Erythroblast (primary cell): ENCODE measurements at regions not wholly inside any gene's neighbourhood (a gene's known extent, or its start where the extent isn't known, plus 50 kb on each side); places are given as distances from the start of the nearest gene placed in this dataset.

Source experiments
- GATA1 ChIP-seq: IDR thresholded peaks from 2 replicates; pipeline ENCODE4 v1.6.1; 2011; ENCODE audit warnings: low read depth, mild to moderate bottlenecking, control low read depth, low read length, moderate library complexity
- POLR2A ChIP-seq: IDR thresholded peaks from 2 replicates; pipeline ENCODE4 v1.6.1; 2011; ENCODE audit warnings: mild to moderate bottlenecking, low read length

- no peak for TF ChIP-seq POLR2A
- TF ChIP-seq GATA1, result no peak
These were observed 211.9 kb downstream of the HAO1 start for GRCh38 chr20:7728338-7728737.
